Smooth muscle cell (in vitro differentiated cells): ENCODE measurements at regions not wholly inside any gene's neighbourhood (a gene's known extent, or its start where the extent isn't known, plus 50 kb on each side); places are given as distances from the start of the nearest gene placed in this dataset.

Experiments
- DNase-seq: peaks from one replicate; lab custom pipeline; 2025; ENCODE audit not compliant: unreplicated experiment; lab: John Stamatoyannopoulos, UW
- H2AFZ ChIP-seq: fragments of 200-600 bp; sonication (generic); 2 replicates; pipeline ENCODE4 v1.6.0; 2016; ENCODE audit warnings: antibody characterized with exemption, low read depth, mild to moderate bottlenecking
- H3F3A ChIP-seq: fragments of 200-600 bp; sonication (generic); 2 replicates; pipeline ENCODE4 v1.6.0; 2017; ENCODE audit warnings: antibody characterized with exemption, low read depth
- H3K27ac ChIP-seq: fragments of 200-600 bp; sonication (generic); 2 replicates; pipeline ENCODE4 v1.5.1; 2016; ENCODE audit warnings: low read depth, mild to moderate bottlenecking
- H3K27me3 ChIP-seq: fragments of 200-600 bp; sonication (generic); 2 replicates; pipeline ENCODE4 v1.6.1; 2016; ENCODE audit warnings: low read depth, mild to moderate bottlenecking
- H3K36me3 ChIP-seq: fragments of 200-600 bp; sonication (generic); 2 replicates; pipeline ENCODE4 v1.5.1; 2016; ENCODE audit warnings: low read depth
- H3K4me1 ChIP-seq: fragments of 200-600 bp; sonication (generic); 2 replicates; pipeline ENCODE4 v1.5.1; 2016; ENCODE audit warnings: low read depth
- H3K4me2 ChIP-seq: fragments of 200-600 bp; sonication (generic); 2 replicates; pipeline ENCODE4 v1.6.0; 2016; ENCODE audit warnings: mild to moderate bottlenecking
- H3K4me3 ChIP-seq: fragments of 200-600 bp; sonication (generic); 2 replicates; pipeline ENCODE4 v1.5.1; 2016; ENCODE audit warnings: mild to moderate bottlenecking
- H3K79me2 ChIP-seq: fragments of 200-600 bp; sonication (generic); 2 replicates; pipeline ENCODE4 v1.6.0; 2016; ENCODE audit warnings: low read depth, mild to moderate bottlenecking
- H3K9ac ChIP-seq: fragments of 200-600 bp; sonication (generic); 2 replicates; pipeline ENCODE4 v1.6.0; 2016; ENCODE audit warnings: low read depth
- H3K9me3 ChIP-seq: fragments of 200-600 bp; sonication (generic); replicated peaks from 2 replicates; pipeline ENCODE4 v1.5.1; 2016; ENCODE audit warnings: low read depth
- H4K20me1 ChIP-seq: fragments of 200-600 bp; sonication (generic); 2 replicates; pipeline ENCODE4 v1.6.0; 2016; ENCODE audit warnings: low read depth
- CTCF ChIP-seq: fragments of 200-600 bp; sonication (generic); IDR thresholded peaks from 2 replicates; pipeline ENCODE4 v1.5.1; 2017; ENCODE audit warnings: borderline replicate concordance, mild to moderate bottlenecking, antibody characterized with exemption; ENCODE audit not compliant: insufficient read depth, poor library complexity, severe bottlenecking
- WGBS: methylation state at CpG from one replicate; pipeline ENCODE4 v1.1.7; 2016; ENCODE audit warnings: low lambda C conversion rate; 5-methylcytosine and 5-hydroxymethylcytosine counted together

DNA sequence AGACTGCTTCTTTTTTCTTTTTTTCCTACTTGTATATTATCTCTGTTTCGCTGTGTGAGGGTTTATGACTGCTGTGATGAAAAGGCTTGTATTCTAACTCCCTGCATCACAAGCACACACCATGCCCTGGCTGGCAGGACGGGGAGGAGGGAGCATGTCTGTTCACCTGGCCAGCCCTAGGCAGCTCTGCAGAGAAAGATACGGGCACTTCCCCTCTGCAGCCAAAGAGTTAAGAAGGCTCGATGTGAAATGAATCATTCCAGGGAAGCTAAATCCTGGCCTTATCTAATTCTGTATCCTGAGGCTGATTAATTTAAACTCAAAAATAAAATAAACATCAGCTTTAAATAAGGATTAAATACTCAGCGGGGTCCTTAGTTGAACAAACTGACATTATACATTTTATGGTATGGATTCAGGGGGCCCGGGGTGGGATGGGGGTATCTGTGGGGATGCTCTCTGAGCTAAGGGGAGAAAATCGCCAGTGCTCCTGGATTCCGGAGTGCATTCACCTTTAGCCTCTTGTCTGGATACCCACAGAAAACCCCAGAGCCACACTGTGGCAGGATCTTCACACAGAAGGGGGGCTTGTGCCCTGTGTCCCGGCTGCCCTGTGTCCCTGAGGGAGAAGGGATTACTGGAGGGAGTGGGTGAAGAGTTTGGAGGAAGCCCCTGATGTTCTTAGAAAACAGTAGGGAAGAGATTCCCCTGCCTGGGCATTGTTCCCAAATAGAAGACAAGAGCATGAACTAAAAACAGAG, 321.5 kb downstream of the NPHP4 start:
- WGBS = 56% methylated on average over 9 of the region's 9 CpGs
- no peak overlapping the region for H3K4me2 ChIP-seq
- H3K9ac ChIP-seq = no peak overlapping the region
- no peak overlapping the region for H3K27ac ChIP-seq
- no peaks in the 10 kb centered on the region for H3K79me2 ChIP-seq
- no peak for DNase-seq
- H3K27me3 ChIP-seq = no peaks in the 10 kb centered on the region
- H3K9me3 ChIP-seq = no peaks in the 10 kb centered on the region
- no peaks in the 10 kb centered on the region for H3K36me3 ChIP-seq
- H3F3A ChIP-seq = no peaks in the 10 kb centered on the region
- H2AFZ ChIP-seq = no peak overlapping the region
- no peaks in the 10 kb centered on the region for H4K20me1 ChIP-seq
- TF ChIP-seq CTCF = no peak
- H3K4me1 ChIP-seq = no peaks in the 10 kb centered on the region
- no peak overlapping the region for H3K4me3 ChIP-seq

DNA sequence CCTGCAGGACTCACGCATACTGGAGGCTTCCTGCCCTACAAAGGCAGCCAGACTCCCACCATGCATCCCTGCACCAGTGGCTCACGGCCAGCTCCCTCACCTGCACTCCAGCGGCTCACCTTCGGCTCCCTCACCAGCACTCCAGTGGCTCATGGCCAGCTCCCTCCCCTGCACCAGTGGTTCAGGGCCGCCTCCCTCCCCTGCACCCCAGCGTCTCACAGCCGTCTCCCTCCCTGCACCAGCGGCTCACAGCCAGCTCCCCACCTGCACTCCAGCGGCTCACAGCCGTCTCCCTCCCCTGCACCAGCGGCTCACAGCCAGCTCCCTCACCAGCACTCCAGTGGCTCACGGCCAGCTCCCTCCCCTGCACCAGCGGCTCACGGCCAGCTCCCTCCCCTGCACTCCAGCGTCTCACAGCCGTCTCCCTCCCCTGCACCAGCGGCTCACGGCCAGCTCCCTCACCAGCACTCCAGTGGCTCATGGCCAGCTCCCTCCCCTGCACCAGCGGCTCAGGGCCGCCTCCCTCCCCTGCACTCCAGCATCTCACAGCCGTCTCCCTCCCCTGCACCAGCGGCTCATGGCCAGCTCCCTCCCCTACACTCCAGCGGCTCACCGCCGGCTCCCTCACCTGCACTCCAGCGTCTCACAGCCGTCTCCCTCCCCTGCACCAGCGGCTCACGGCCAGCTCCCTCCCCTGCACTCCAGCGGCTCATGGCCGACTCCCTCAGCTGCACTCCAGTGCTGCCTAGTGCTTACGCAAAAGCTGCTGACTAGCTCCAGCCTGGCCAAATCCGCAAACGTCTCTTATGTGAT, 324.5 kb downstream of the NPHP4 start:
- TF ChIP-seq CTCF = no peak
- H3K4me1 ChIP-seq = no peaks in the 10 kb centered on the region
- WGBS = 58% methylated on average over 27 of the region's 34 CpGs
- DNase-seq = no peak
- no peaks in the 10 kb centered on the region for H3K79me2 ChIP-seq
- H3K27me3 ChIP-seq = no peaks in the 10 kb centered on the region
- no peaks in the 10 kb centered on the region for H3K36me3 ChIP-seq
- no peak overlapping the region for H3K27ac ChIP-seq
- no peak overlapping the region for H2AFZ ChIP-seq
- H3F3A ChIP-seq = no peaks in the 10 kb centered on the region
- no peak overlapping the region for H3K4me2 ChIP-seq
- H4K20me1 ChIP-seq = no peaks in the 10 kb centered on the region
- no peak overlapping the region for H3K4me3 ChIP-seq
- no peak overlapping the region for H3K9ac ChIP-seq
- no peaks in the 10 kb centered on the region for H3K9me3 ChIP-seq

GRCh38 chr1:5664906-5665875, 327.0 kb downstream of the NPHP4 start:
- Histone ChIP-seq H3K79me2 (no peaks in the 10 kb centered on the region), H3K4me3 (no peak overlapping the region), H3K36me3 (no peaks in the 10 kb centered on the region), H2AFZ (no peak overlapping the region), H3K27ac (no peak overlapping the region), H3F3A (no peaks in the 10 kb centered on the region), H3K4me2 (no peak overlapping the region), H3K27me3 (no peaks in the 10 kb centered on the region), H4K20me1 (no peaks in the 10 kb centered on the region), H3K9ac (no peak overlapping the region), H3K4me1 (no peaks in the 10 kb centered on the region), H3K9me3 (no peaks in the 10 kb centered on the region)
- WGBS = 77% methylated on average over 10 of the region's 10 CpGs
- no peak for TF ChIP-seq CTCF
- no peak for DNase-seq
